ENCODE measurements at regions not wholly inside any gene's neighbourhood (a gene's known extent, or its start where the extent isn't known, plus 50 kb on each side); places are given as distances from the start of the nearest gene placed in this dataset.
A peak's percentile ranks its signal among the peaks of the same experiment; 100 is the strongest.
"Not testable (repeated sequence)": the region's sequence is repeated elsewhere in the genome, so short reads cannot be mapped to it uniquely, and the experiment has no call there.

GRCh38 chr9:129561594-129562281, 59.2 kb downstream of the C9orf50 start:
- peak; percentile 84 for DNase-seq

GRCh38 chr9:129560881-129561306, 60.0 kb downstream of the C9orf50 start:
- no peak for DNase-seq

- peak; percentile 51 for DNase-seq
These were observed 61.4 kb downstream of the C9orf50 start for GRCh38 chr9:129559506-129559881.

- peak; percentile 82 for DNase-seq
These were observed 62.1 kb downstream of the C9orf50 start for GRCh38 chr9:129558551-129559505.

GRCh38 chr9:129558063-129558550, 62.8 kb downstream of the C9orf50 start:
- no peak for DNase-seq

- peak; percentile 89 for DNase-seq
These were observed 63.5 kb downstream of the C9orf50 start for GRCh38 chr9:129557192-129558036.

- DNase-seq = no peak
These were observed 64.3 kb downstream of the C9orf50 start for GRCh38 chr9:129556491-129557191.

GRCh38 chr9:129555512-129556215, 65.2 kb downstream of the C9orf50 start:
- DNase-seq = no peak

- no peak for DNase-seq
These were observed 66.3 kb downstream of the C9orf50 start for GRCh38 chr9:129554649-129555048.

- no peak for DNase-seq
These were observed 67.6 kb downstream of the C9orf50 start for GRCh38 chr9:129553277-129553676.

GRCh38 chr9:129552064-129552463, 68.8 kb downstream of the C9orf50 start:
- no peak for DNase-seq

- DNase-seq = no peak
These were observed 69.4 kb downstream of the C9orf50 start for GRCh38 chr9:129551393-129551973.

GRCh38 chr9:129550977-129551376, 69.9 kb downstream of the C9orf50 start:
- not testable (repeated sequence) for DNase-seq

- DNase-seq = peak; percentile 79
These were observed 70.6 kb downstream of the C9orf50 start for GRCh38 chr9:129550199-129550839.

GRCh38 chr9:129549684-129550083, 71.2 kb downstream of the C9orf50 start:
- peak; percentile 76 for DNase-seq

- DNase-seq = no peak
These were observed 71.8 kb downstream of the C9orf50 start for GRCh38 chr9:129549139-129549538.

- DNase-seq = no peak
These were observed 72.2 kb downstream of the C9orf50 start for GRCh38 chr9:129548571-129549135.

GRCh38 chr9:129547869-129548570, 72.9 kb downstream of the C9orf50 start:
- no peak for DNase-seq

- no peak for DNase-seq
These were observed 73.8 kb downstream of the C9orf50 start for GRCh38 chr9:129547063-129547462.
